HCT116 (cell line): ENCODE measurements at regions not wholly inside any gene's neighbourhood (a gene's known extent, or its start where the extent isn't known, plus 50 kb on each side); places are given as distances from the start of the nearest gene placed in this dataset.
"Not testable (repeated sequence)": the region's sequence is repeated elsewhere in the genome, so short reads cannot be mapped to it uniquely, and the experiment has no call there.

Experiments used
- ATAC-seq: fragments of 200-7000 bp; cut with Tn5 transposase; 2 replicates; pipeline ENCODE4 v1.9.1; 2020; ENCODE audit warnings: mild to moderate bottlenecking, moderate library complexity
- BruUV-seq: library from RNA; stranded (reverse); fragments of 400-500 nt; replicated peaks from 2 replicates; lab custom pipeline; 2021; lab: Mats Ljungman, UMichigan
- CTCF ChIA-PET: fragments of 300-600 bp; sonication (Branson Sonifier 250); formaldehyde crosslinking; loops from one replicate; lab custom pipeline; 2021; ENCODE audit warnings: antibody characterized with exemption; lab: Charles Lee
- POLR2A ChIA-PET: fragments of 300-600, 350-600 bp; sonication (Branson Sonifier 250); formaldehyde crosslinking; loops from one replicate; lab custom pipeline; 2021; ENCODE audit warnings: antibody characterized with exemption; lab: Charles Lee
- RAD21 ChIA-PET, 2 experiments: fragments of 300-600 bp; sonication (Branson Sonifier 250); formaldehyde crosslinking; loops; one replicate each; lab custom pipeline; 2023; ENCODE audit warnings: low total read pairs in 2 of 2; ENCODE audit not compliant: uncharacterized antibody in 2 of 2, unreplicated experiment in 2 of 2, low non-redundant PET in 1 of 2; lab: Charles Lee
- DNase-seq: peaks from one replicate; pipeline ENCODE4 v3.0.0-alpha.2; 2010; ENCODE audit warnings: low read depth, low spot score
- H2AFZ ChIP-seq: fragments of 200-600 bp; shearing (Covaris generic), sonication (generic); 2 replicates; pipeline ENCODE4 v1.6.1; 2017; ENCODE audit warnings: low read depth, mixed run types, mixed read lengths, antibody characterized with exemption, low read length; ENCODE audit not compliant: poor library complexity, severe bottlenecking
- H3K27ac ChIP-seq: 2 replicates; pipeline ENCODE4 v1.5.1; 2012; ENCODE audit warnings: low read depth, low read length
- H3K27me3 ChIP-seq: fragments of 200-600 bp; sonication (generic); 2 replicates; pipeline ENCODE4 v1.6.1; 2016; ENCODE audit warnings: mixed run types, low read length, mixed read lengths; ENCODE audit not compliant: insufficient read depth
- H3K36me3 ChIP-seq, 2 experiments: fragments of 200-500 bp in 1 of 2; fragments of 200-600 bp in 1 of 2; sonication (Bioruptor generic) in 1 of 2; sonication (generic) in 1 of 2; 2 replicates each; pipeline versions ENCODE4 v1.5.1 to v1.6.1; 2014 to 2016; ENCODE audit warnings: low read length in 2 of 2, inconsistent platforms in 1 of 2, mixed read lengths in 1 of 2, mixed run types in 1 of 2; ENCODE audit not compliant: insufficient read depth in 2 of 2, control insufficient read depth in 1 of 2
- H3K4me1 ChIP-seq, 2 experiments: fragments of 200-600 bp in 1 of 2; sonication (generic) in 1 of 2; 2 replicates each; pipeline versions ENCODE4 v1.5.1 to v1.6.1; 2012 to 2017; ENCODE audit warnings: low read length in 2 of 2, inconsistent platforms in 1 of 2, mild to moderate bottlenecking in 1 of 2, mixed read lengths in 1 of 2, mixed run types in 1 of 2, moderate library complexity in 1 of 2; ENCODE audit not compliant: insufficient read depth in 2 of 2, control insufficient read depth in 1 of 2
- H3K4me2 ChIP-seq: fragments of 200-600 bp; sonication (generic); 2 replicates; pipeline ENCODE4 v1.6.1; 2017; ENCODE audit warnings: mixed run types, low read length, mixed read lengths
- H3K4me3 ChIP-seq, 2 experiments: fragments of 200-600 bp in 1 of 2; sonication (generic) in 1 of 2; replicated peaks in 1 of 2; 2 replicates each; pipeline ENCODE4 v1.5.1; 2011 to 2016; ENCODE audit warnings: low read length in 2 of 2, control low read depth in 1 of 2, low read depth in 1 of 2, mild to moderate bottlenecking in 1 of 2, mixed read lengths in 1 of 2, mixed run types in 1 of 2
- H3K79me2 ChIP-seq: fragments of 200-600 bp; sonication (generic); 2 replicates; pipeline ENCODE4 v1.6.1; 2017; ENCODE audit warnings: mild to moderate bottlenecking, mixed run types, low read length, moderate library complexity, mixed read lengths; ENCODE audit not compliant: insufficient read depth
- H3K9ac ChIP-seq: fragments of 200-600 bp; sonication (generic); 2 replicates; pipeline ENCODE4 v1.6.1; 2016; ENCODE audit warnings: low read length, mixed read lengths
- H3K9me2 ChIP-seq: fragments of 200-600 bp; sonication (generic), shearing (Covaris generic); 2 replicates; pipeline ENCODE4 v1.6.1; 2017; ENCODE audit warnings: mixed run types, mild to moderate bottlenecking, moderate library complexity; ENCODE audit not compliant: insufficient read depth
- H3K9me3 ChIP-seq, 2 experiments: fragments of 200-500 bp in 1 of 2; fragments of 200-600 bp in 1 of 2; sonication (Bioruptor generic) in 1 of 2; sonication (generic) in 1 of 2; 2 replicates each; pipeline ENCODE4 v1.6.1; 2014 to 2017; ENCODE audit warnings: low read length in 2 of 2, mixed read lengths in 2 of 2, inconsistent platforms in 1 of 2, low read depth in 1 of 2, mild to moderate bottlenecking in 1 of 2, mixed run types in 1 of 2, moderate library complexity in 1 of 2; ENCODE audit not compliant: control insufficient read depth in 1 of 2, insufficient read depth in 1 of 2
- H4K20me1 ChIP-seq: fragments of 200-600 bp; sonication (generic), shearing (Covaris generic); 2 replicates; pipeline ENCODE4 v1.6.1; 2017; ENCODE audit warnings: mixed run types, mild to moderate bottlenecking, moderate library complexity; ENCODE audit not compliant: insufficient read depth
- CTCF ChIP-seq, 3 experiments: fragments of 200-600 bp in 1 of 3; sonication (generic) in 1 of 3; IDR thresholded peaks in 2 of 3; conservative IDR thresholded peaks in 1 of 3; 2 replicates each; pipeline ENCODE4 v1.5.1; 2012 to 2017; ENCODE audit warnings: low read depth in 2 of 3, low read length in 2 of 3, antibody characterized with exemption in 1 of 3, borderline replicate concordance in 1 of 3, control low read depth in 1 of 3, mild to moderate bottlenecking in 1 of 3, mixed read lengths in 1 of 3, mixed run types in 1 of 3, moderate library complexity in 1 of 3; ENCODE audit not compliant: insufficient read depth in 1 of 3
- EZH2phosphoT487 ChIP-seq: fragments of 200-600 bp; IDR thresholded peaks from 2 replicates; pipeline ENCODE4 v1.6.1; 2018; ENCODE audit warnings: antibody characterized with exemption, borderline replicate concordance
- POLR2AphosphoS5 ChIP-seq: IDR thresholded peaks from 2 replicates; pipeline ENCODE4 v1.6.1; 2011; ENCODE audit warnings: mild to moderate bottlenecking, low read depth, low read length, moderate library complexity
- intact Hi-C: fragments of 100-400 bp; cut with micrococcal nuclease; formaldehyde crosslinking; loops from 2 replicates; pipeline ENCODE4 v1.10.0; 2022

DNA sequence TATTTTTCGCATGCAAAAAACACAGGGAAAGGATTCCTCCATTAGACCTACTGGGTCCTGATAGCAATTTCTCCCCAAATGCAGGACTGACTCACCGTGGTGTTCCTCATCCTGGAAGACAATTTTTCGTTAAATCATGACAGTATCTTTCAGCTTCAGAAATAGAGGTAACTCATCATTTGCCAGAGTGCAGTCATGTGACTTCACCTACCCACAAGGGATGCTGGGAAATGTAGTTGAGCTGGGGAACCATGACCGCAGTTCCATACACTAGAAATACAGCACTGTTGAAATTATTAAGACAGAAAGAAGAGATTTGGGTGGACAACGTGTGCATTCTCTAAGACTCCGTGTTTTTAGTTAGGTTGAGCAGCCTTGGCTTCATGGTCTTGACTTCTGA, 269.5 kb upstream of the USP9Y start:
- Histone ChIP-seq H3K9me3 (no peaks in the 10 kb centered on the region), H4K20me1 (no peaks in the 10 kb centered on the region), H3K27me3 (no peaks in the 10 kb centered on the region), H3K27ac (no peak overlapping the region), H3K4me1 (no peaks in the 10 kb centered on the region), H2AFZ (no peak overlapping the region), H3K9ac (no peak overlapping the region), H3K79me2 (no peaks in the 10 kb centered on the region), H3K4me3 (no peak overlapping the region), H3K9me2 (no peaks in the 10 kb centered on the region), H3K4me2 (no peak overlapping the region), H3K36me3 (no peaks in the 10 kb centered on the region)
- no peak; the same call in 1 of the 2 replicates for ATAC-seq
- ChIA-PET RAD21 (no interaction called here), POLR2A (no interaction called here), CTCF (no interaction called here)
- no TSS peak for BruUV-seq
- no peak for DNase-seq
- intact Hi-C loops, result no loop called here
- TF ChIP-seq CTCF (IDR thresholded peaks at IDR 0.05 in 2 of 3, conservative IDR thresholded peaks at IDR 0.05 in 1 of 3; ENCODE audit: borderline replicate concordance in 1 of 3, insufficient read depth in 1 of 3, low read depth in 2 of 3, low read length in 2 of 3) (no peak), EZH2phosphoT487 (no peak), POLR2AphosphoS5 (no peak)

DNA sequence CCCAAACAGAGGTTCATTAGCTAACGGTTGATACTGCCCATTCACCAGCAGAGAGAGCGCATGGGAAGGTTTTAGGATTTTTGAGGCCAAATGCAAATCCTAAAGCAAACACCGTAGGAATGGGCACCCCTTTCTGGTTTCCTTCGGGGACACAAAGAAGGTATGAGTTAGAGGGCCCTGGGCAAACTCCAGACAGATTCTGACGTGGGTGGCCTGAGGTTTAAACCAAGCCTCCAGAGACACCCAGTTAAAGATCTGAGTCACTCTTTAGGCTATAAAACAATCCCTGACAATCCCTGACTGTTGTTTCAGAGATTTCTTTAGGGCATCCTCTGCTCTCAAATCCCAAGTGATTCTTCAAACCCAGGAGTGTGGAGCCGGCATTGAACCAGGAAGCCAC, 262.2 kb upstream of the USP9Y start:
- not testable (repeated sequence) for H3K9me3 ChIP-seq, H3K9ac ChIP-seq, BruUV-seq

More for the DNA sequence above, 262.2 kb upstream of the USP9Y start:
- H3K4me1 ChIP-seq, RAD21 ChIA-PET, CTCF ChIA-PET, H3K27me3 ChIP-seq, H3K4me3 ChIP-seq, H3K27ac ChIP-seq, ATAC-seq, H3K9me2 ChIP-seq, POLR2A ChIA-PET, H2AFZ ChIP-seq, H3K36me3 ChIP-seq, H3K79me2 ChIP-seq, intact Hi-C loops, H3K4me2 ChIP-seq, DNase-seq, H4K20me1 ChIP-seq: not testable (repeated sequence)
